ENCODE measurements at regions not wholly inside any gene's neighbourhood (a gene's known extent, or its start where the extent isn't known, plus 50 kb on each side); places are given as distances from the start of the nearest gene placed in this dataset.

DNA sequence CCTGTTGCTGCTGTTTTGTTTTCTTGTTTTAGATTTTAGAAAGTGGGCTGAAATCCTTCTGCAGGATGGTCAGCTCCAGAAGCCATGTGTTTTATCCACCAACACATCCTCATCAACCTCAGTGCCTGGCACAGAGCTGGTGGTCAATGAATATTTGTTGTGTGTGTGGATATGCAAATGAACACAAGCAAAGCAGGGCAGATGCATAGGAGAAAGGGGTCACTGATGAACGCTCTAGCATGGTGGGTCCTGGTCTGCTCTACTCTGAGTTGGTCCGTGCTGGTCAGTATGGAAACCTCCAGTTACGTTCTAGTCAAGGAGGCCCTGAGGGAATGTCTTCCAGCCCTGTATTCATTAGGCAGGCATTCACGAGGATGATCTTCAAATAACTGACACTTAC, 682.5 kb downstream of the QKI start (continued):
- TF ChIP-seq, protein P1, sequence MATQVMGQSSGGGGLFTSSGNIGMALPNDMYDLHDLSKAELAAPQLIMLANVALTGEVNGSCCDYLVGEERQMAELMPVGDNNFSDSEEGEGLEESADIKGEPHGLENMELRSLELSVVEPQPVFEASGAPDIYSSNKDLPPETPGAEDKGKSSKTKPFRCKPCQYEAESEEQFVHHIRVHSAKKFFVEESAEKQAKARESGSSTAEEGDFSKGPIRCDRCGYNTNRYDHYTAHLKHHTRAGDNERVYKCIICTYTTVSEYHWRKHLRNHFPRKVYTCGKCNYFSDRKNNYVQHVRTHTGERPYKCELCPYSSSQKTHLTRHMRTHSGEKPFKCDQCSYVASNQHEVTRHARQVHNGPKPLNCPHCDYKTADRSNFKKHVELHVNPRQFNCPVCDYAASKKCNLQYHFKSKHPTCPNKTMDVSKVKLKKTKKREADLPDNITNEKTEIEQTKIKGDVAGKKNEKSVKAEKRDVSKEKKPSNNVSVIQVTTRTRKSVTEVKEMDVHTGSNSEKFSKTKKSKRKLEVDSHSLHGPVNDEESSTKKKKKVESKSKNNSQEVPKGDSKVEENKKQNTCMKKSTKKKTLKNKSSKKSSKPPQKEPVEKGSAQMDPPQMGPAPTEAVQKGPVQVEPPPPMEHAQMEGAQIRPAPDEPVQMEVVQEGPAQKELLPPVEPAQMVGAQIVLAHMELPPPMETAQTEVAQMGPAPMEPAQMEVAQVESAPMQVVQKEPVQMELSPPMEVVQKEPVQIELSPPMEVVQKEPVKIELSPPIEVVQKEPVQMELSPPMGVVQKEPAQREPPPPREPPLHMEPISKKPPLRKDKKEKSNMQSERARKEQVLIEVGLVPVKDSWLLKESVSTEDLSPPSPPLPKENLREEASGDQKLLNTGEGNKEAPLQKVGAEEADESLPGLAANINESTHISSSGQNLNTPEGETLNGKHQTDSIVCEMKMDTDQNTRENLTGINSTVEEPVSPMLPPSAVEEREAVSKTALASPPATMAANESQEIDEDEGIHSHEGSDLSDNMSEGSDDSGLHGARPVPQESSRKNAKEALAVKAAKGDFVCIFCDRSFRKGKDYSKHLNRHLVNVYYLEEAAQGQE (IDR thresholded peaks at IDR 0.05; ENCODE audit: low read depth): no peak
- TF ChIP-seq, protein P2, sequence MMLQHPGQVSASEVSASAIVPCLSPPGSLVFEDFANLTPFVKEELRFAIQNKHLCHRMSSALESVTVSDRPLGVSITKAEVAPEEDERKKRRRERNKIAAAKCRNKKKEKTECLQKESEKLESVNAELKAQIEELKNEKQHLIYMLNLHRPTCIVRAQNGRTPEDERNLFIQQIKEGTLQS (IDR thresholded peaks at IDR 0.05): no peak
- no peak for TF ChIP-seq ELF1 (IDR thresholded peaks at IDR 0.05; ENCODE audit: borderline replicate concordance, low read depth)
- TF ChIP-seq CBX3 (IDR thresholded peaks at IDR 0.05; ENCODE audit: low read depth): no peak
- TF ChIP-seq, protein P3, sequence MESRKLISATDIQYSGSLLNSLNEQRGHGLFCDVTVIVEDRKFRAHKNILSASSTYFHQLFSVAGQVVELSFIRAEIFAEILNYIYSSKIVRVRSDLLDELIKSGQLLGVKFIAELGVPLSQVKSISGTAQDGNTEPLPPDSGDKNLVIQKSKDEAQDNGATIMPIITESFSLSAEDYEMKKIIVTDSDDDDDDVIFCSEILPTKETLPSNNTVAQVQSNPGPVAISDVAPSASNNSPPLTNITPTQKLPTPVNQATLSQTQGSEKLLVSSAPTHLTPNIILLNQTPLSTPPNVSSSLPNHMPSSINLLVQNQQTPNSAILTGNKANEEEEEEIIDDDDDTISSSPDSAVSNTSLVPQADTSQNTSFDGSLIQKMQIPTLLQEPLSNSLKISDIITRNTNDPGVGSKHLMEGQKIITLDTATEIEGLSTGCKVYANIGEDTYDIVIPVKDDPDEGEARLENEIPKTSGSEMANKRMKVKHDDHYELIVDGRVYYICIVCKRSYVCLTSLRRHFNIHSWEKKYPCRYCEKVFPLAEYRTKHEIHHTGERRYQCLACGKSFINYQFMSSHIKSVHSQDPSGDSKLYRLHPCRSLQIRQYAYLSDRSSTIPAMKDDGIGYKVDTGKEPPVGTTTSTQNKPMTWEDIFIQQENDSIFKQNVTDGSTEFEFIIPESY (IDR thresholded peaks at IDR 0.05; ENCODE audit: extremely low read depth, insufficient replicate concordance, low read length): no peak
- TF ChIP-seq TCF7L2 (IDR thresholded peaks at IDR 0.05; ENCODE audit: borderline replicate concordance, extremely low read depth, insufficient read depth, insufficient read length): no peak

DNA sequence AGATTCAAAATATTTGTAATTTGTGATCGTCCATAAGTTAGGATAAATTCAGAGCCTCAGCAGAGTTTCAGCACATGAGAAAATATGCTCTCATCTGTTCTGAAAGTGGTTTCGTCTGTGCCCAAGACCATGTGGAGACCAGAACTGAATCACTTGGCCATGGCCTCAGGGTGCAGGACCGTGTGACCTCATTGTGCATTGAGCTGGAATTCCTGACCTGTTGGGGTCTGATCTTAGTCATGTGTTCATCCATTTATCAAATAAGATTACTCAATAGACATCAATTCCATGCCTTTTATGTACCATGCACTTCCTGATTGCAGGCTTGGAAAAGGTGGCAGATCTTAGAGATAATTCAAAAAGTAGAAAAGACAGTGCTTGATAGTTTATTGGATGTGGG, 680.5 kb downstream of the QKI start:
- Histone ChIP-seq H2AFZ (ENCODE audit: low read depth, low read length, poor library complexity, severe bottlenecking) (no peak overlapping the region), H4K20me1 (ENCODE audit: insufficient read depth) (no peaks in the 10 kb centered on the region; the same call in 1 of the 2 replicates), H3K36me3 (ENCODE audit: control insufficient read depth in 1 of 2, insufficient read depth in 2 of 2, low read length in 2 of 2) (no peaks in the 10 kb centered on the region), H3K9ac (ENCODE audit: low read length) (no peak overlapping the region), H3K9me2 (ENCODE audit: insufficient read depth) (no peaks in the 10 kb centered on the region), H3K9me3 (ENCODE audit: control insufficient read depth in 1 of 2, insufficient read depth in 1 of 2, low read depth in 1 of 2, low read length in 2 of 2) (peaks cover 0 to 11% of the 10 kb centered on the region in 2 experiments; a peak in 1 of 4 replicates), H3K4me2 (ENCODE audit: low read length) (no peak overlapping the region), H3K27ac (ENCODE audit: low read depth, low read length) (no peak overlapping the region), H3K4me3 (replicated peaks in 1 of 2; ENCODE audit: low read depth in 1 of 2, low read length in 2 of 2) (no peak overlapping the region), H3K4me1 (ENCODE audit: control insufficient read depth in 1 of 2, insufficient read depth in 2 of 2, low read length in 2 of 2) (no peaks in the 10 kb centered on the region), H3K79me2 (ENCODE audit: insufficient read depth, low read length) (no peaks in the 10 kb centered on the region), H3K27me3 (ENCODE audit: insufficient read depth, low read length) (no peaks in the 10 kb centered on the region)
- ATAC-seq (no peak), DNase-seq (ENCODE audit: low read depth, low spot score) (no peak)
- intact Hi-C loops (cut with micrococcal nuclease): no loop called here
- no TSS peak for BruUV-seq (replicated peaks)
- ChIA-PET POLR2A (no interaction called here), RAD21 (ENCODE audit: low non-redundant PET in 1 of 2, low total read pairs in 2 of 2, uncharacterized antibody in 2 of 2, unreplicated experiment in 2 of 2) (no interaction called here), CTCF (no interaction called here)
- TF ChIP-seq TCF7L2 (IDR thresholded peaks at IDR 0.05; ENCODE audit: borderline replicate concordance, extremely low read depth, insufficient read depth, insufficient read length): no peak
- TF ChIP-seq, protein P1 (IDR thresholded peaks at IDR 0.05; ENCODE audit: low read depth): no peak
- no peak for TF ChIP-seq EGR1 (IDR thresholded peaks at IDR 0.05; ENCODE audit: low read depth)
- TF ChIP-seq CEBPB (IDR thresholded peaks at IDR 0.05; ENCODE audit: low read depth): no peak
- no peak for TF ChIP-seq SP1 (IDR thresholded peaks at IDR 0.05; ENCODE audit: low read depth)
- TF ChIP-seq, protein P3 (IDR thresholded peaks at IDR 0.05; ENCODE audit: extremely low read depth, insufficient replicate concordance, low read length): no peak
